HepG2 (cell line): ENCODE measurements at regions not wholly inside any gene's neighbourhood (a gene's known extent, or its start where the extent isn't known, plus 50 kb on each side); places are given as distances from the start of the nearest gene placed in this dataset.

Experiments
- ELK4 ChIP-seq: sonication (generic); formaldehyde crosslinking; IDR thresholded peaks from 2 replicates; pipeline ENCODE4 v1.9.0; 2021; ENCODE audit warnings: missing genetic modification reagents, borderline replicate concordance
- HDAC6 ChIP-seq: fragments of 200-600 bp; sonication (generic); IDR thresholded peaks from 2 replicates; pipeline ENCODE4 v1.7.0; 2017; ENCODE audit warnings: mild to moderate bottlenecking, antibody characterized with exemption, low read length, low read depth
- HOXA5 ChIP-seq: sonication (generic); formaldehyde crosslinking; IDR thresholded peaks from 2 replicates; pipeline ENCODE4 v1.4.0; 2020; ENCODE audit warnings: missing genetic modification reagents
- JARID2 ChIP-seq: sonication (generic); formaldehyde crosslinking; IDR thresholded peaks from 2 replicates; pipeline ENCODE4 v1.8.1; 2023; ENCODE audit warnings: missing genetic modification reagents, inconsistent platforms; ENCODE audit not compliant: insufficient replicate concordance
- KDM1A ChIP-seq: IDR thresholded peaks from 2 replicates; pipeline ENCODE4 v1.6.1; 2016; ENCODE audit warnings: missing compliant biosample characterization
- KDM4B ChIP-seq: sonication (generic); formaldehyde crosslinking; IDR thresholded peaks from 2 replicates; pipeline ENCODE4 v1.4.0; 2020; ENCODE audit warnings: missing genetic modification reagents
- NFE2 ChIP-seq: sonication (generic); formaldehyde crosslinking; IDR thresholded peaks from 2 replicates; pipeline ENCODE4 v1.4.0; 2020; ENCODE audit warnings: missing genetic modification reagents
- POGZ ChIP-seq: sonication (generic); formaldehyde crosslinking; IDR thresholded peaks from 2 replicates; pipeline ENCODE4 v1.4.0; 2020; ENCODE audit warnings: mild to moderate bottlenecking, missing genetic modification reagents
- SIX4 ChIP-seq: sonication (generic); formaldehyde crosslinking; IDR thresholded peaks from 2 replicates; pipeline ENCODE4 v1.4.0; 2020; ENCODE audit warnings: missing genetic modification reagents
- SP140L ChIP-seq: sonication (generic); formaldehyde crosslinking; IDR thresholded peaks from 2 replicates; pipeline ENCODE4 v1.4.0; 2020; ENCODE audit warnings: missing genetic modification reagents, borderline replicate concordance
- SRSF9 ChIP-seq: fragments of 200-400 bp; formaldehyde crosslinking; IDR thresholded peaks from 2 replicates; pipeline ENCODE4 v1.6.1; 2018; ENCODE audit warnings: borderline replicate concordance, mild to moderate bottlenecking, low read depth, low read length; ENCODE audit not compliant: insufficient read depth, poor library complexity, severe bottlenecking
- TSC22D2 ChIP-seq: sonication (generic); formaldehyde crosslinking; IDR thresholded peaks from 2 replicates; pipeline ENCODE4 v1.5.1; 2020; ENCODE audit warnings: missing genetic modification reagents, mild to moderate bottlenecking, borderline replicate concordance
- ZNF121 ChIP-seq: sonication (generic); formaldehyde crosslinking; IDR thresholded peaks from 2 replicates; pipeline ENCODE4 v1.5.0; 2020; ENCODE audit warnings: mild to moderate bottlenecking, missing genetic modification reagents
- ZNF281 ChIP-seq: sonication (generic); formaldehyde crosslinking; IDR thresholded peaks from 2 replicates; pipeline ENCODE4 v1.4.0; 2020; ENCODE audit warnings: missing genetic modification reagents, borderline replicate concordance
- ZNF326 ChIP-seq: sonication (generic); formaldehyde crosslinking; IDR thresholded peaks from 2 replicates; pipeline ENCODE4 v1.4.0; 2020; ENCODE audit warnings: missing genetic modification reagents, borderline replicate concordance
- ZNF430 ChIP-seq: sonication (generic); formaldehyde crosslinking; IDR thresholded peaks from 2 replicates; pipeline ENCODE4 v1.9.0; 2021; ENCODE audit warnings: mild to moderate bottlenecking, missing genetic modification reagents
- ZNF569 ChIP-seq: sonication (generic); formaldehyde crosslinking; IDR thresholded peaks from 2 replicates; pipeline ENCODE4 v1.5.0; 2020; ENCODE audit warnings: mild to moderate bottlenecking, missing genetic modification reagents, moderate library complexity, borderline replicate concordance
- ZNF670 ChIP-seq: sonication (generic); formaldehyde crosslinking; IDR thresholded peaks from 2 replicates; pipeline ENCODE4 v1.8.0; 2022; ENCODE audit warnings: mild to moderate bottlenecking, missing genetic modification reagents, borderline replicate concordance
- ZNF737 ChIP-seq: sonication (generic); formaldehyde crosslinking; IDR thresholded peaks from 2 replicates; pipeline ENCODE4 v1.5.0; 2020; ENCODE audit warnings: missing genetic modification reagents, mild to moderate bottlenecking, borderline replicate concordance
- ZNF770 ChIP-seq: sonication (generic); formaldehyde crosslinking; IDR thresholded peaks from 2 replicates; pipeline ENCODE4 v1.5.0; 2020; ENCODE audit warnings: mild to moderate bottlenecking, missing genetic modification reagents
- ZNF788 ChIP-seq: sonication (generic); formaldehyde crosslinking; IDR thresholded peaks from 2 replicates; pipeline ENCODE4 v1.5.0; 2020; ENCODE audit warnings: mild to moderate bottlenecking, missing genetic modification reagents, borderline replicate concordance

- TF ChIP-seq NFE2 (no peak), SRSF9 (no peak), HOXA5 (CRISPR knock-in tag) (peak; percentile 68; the same call in 1 of the 2 replicates), ZNF326 (CRISPR knock-in tag) (no peak), ZNF569 (CRISPR knock-in tag) (no peak), HDAC6 (no peak), ZNF788 (CRISPR knock-in tag) (no peak; the same call in 1 of the 2 replicates), ZNF770 (CRISPR knock-in tag) (no peak), JARID2 (no peak), ZNF670 (peak; percentile 55; the same call in 1 of the 2 replicates), ZNF430 (CRISPR knock-in tag) (peak; percentile 63; the same call in 1 of the 2 replicates), SP140L (CRISPR knock-in tag) (no peak), ELK4 (CRISPR knock-in tag) (no peak), KDM1A (CRISPR knock-in tag) (no peak), ZNF121 (CRISPR knock-in tag) (no peak), POGZ (CRISPR knock-in tag) (no peak), ZNF737 (CRISPR knock-in tag) (no peak), KDM4B (peak; percentile 74; the same call in 1 of the 2 replicates), ZNF281 (CRISPR knock-in tag) (peak; percentile 60; the same call in 1 of the 2 replicates), TSC22D2 (0 out of 2 replicates have a peak, but pooled peaks have one; percentile 16), SIX4 (CRISPR knock-in tag) (no peak)
Measured at GRCh38 chr13:50125554-50126262, 110.5 kb downstream of the KCNRG start (continued).
